HFFc6 (cell line): ENCODE measurements at regions not wholly inside any gene's neighbourhood (a gene's known extent, or its start where the extent isn't known, plus 50 kb on each side); places are given as distances from the start of the nearest gene placed in this dataset.

Experiments used
- DNase-seq: peaks from one replicate; pipeline ENCODE4 v3.0.0-alpha.2; 2018
- H3K27ac Mint-ChIP-seq: 2 replicates; pipeline ENCODE4 v1.8.0; 2020; ENCODE audit warnings: mild to moderate bottlenecking, mixed read lengths
- H3K27me3 Mint-ChIP-seq: 2 replicates; pipeline ENCODE4 v1.8.0; 2021; ENCODE audit warnings: mild to moderate bottlenecking, moderate library complexity, mixed read lengths; ENCODE audit not compliant: insufficient read depth
- H3K36me3 Mint-ChIP-seq: 2 replicates; pipeline ENCODE4 v1.8.0; 2021; ENCODE audit warnings: low read depth, mixed read lengths
- H3K4me1 Mint-ChIP-seq: 2 replicates; pipeline ENCODE4 v1.8.0; 2020; ENCODE audit warnings: low read depth, mixed read lengths
- H3K4me3 Mint-ChIP-seq: 2 replicates; pipeline ENCODE4 v1.8.0; 2020; ENCODE audit warnings: mild to moderate bottlenecking, moderate library complexity, mixed read lengths
- H3K9me3 Mint-ChIP-seq: 2 replicates; pipeline ENCODE4 v1.8.0; 2020; ENCODE audit warnings: mild to moderate bottlenecking, mixed read lengths
- TF ChIP-seq, protein P1 (sequence below): fragments of 200-600 bp; sonication (generic); IDR thresholded peaks from 2 replicates; pipeline ENCODE4 v1.5.0; 2021; ENCODE audit warnings: antibody characterized with exemption, mild to moderate bottlenecking

DNA sequence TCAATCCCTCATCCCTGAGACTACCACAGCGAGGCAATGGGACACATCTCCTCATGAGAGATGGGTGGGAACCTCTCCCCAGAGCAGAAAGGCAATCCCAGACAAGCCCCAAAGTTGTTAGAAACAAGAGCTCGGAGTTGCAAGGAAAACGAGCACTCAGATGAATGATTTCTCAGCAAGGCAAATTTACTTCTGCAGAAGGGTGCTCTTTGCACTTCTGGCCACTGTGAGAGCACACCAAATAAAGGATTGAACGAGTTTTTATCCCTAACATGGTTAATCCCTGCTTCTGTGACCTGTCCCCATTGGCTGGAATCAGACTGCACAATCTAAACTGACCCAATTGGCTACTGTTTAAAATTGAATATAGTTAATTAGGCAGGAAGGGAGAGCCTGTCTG, 339.1 kb upstream of the POU1F1 start:
- Mint-ChIP-seq H3K9me3 (peaks cover 31% of the 10 kb centered on the region), H3K27me3 (peaks cover under 1% of the 10 kb centered on the region; the same call in 1 of the 2 replicates), H3K4me1 (peaks cover 6% of the 10 kb centered on the region; the same call in 1 of the 2 replicates), H3K36me3 (peaks cover 18% of the 10 kb centered on the region; the same call in 1 of the 2 replicates), H3K27ac (no peak overlapping the region), H3K4me3 (no peak overlapping the region)
- no peak for DNase-seq
- TF ChIP-seq, protein P1, sequence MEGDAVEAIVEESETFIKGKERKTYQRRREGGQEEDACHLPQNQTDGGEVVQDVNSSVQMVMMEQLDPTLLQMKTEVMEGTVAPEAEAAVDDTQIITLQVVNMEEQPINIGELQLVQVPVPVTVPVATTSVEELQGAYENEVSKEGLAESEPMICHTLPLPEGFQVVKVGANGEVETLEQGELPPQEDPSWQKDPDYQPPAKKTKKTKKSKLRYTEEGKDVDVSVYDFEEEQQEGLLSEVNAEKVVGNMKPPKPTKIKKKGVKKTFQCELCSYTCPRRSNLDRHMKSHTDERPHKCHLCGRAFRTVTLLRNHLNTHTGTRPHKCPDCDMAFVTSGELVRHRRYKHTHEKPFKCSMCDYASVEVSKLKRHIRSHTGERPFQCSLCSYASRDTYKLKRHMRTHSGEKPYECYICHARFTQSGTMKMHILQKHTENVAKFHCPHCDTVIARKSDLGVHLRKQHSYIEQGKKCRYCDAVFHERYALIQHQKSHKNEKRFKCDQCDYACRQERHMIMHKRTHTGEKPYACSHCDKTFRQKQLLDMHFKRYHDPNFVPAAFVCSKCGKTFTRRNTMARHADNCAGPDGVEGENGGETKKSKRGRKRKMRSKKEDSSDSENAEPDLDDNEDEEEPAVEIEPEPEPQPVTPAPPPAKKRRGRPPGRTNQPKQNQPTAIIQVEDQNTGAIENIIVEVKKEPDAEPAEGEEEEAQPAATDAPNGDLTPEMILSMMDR = no peak

DNA sequence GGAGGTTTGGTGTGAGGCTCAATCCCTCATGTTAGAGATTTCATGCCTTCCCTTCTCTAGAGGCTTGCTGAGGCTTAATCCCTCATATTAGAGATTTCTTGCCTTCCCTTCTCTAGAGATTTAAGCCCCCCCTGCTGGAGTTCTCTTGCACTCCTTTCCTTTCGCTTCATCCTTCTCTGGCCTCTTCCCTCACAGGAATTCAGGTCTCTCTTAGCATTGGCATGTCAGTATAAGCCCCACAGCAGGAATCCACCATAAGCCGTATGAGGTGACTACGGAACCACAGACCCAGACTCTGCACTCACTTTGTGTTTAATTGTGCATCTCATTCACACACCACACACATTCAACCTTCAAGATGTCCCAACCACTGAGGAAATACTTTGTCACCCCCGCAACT, 338.6 kb upstream of the POU1F1 start:
- TF ChIP-seq, protein P1 = no peak
- H3K4me1 Mint-ChIP-seq = peaks cover 5% of the 10 kb centered on the region; the same call in 1 of the 2 replicates
- H3K27ac Mint-ChIP-seq = no peak overlapping the region
- H3K27me3 Mint-ChIP-seq = peaks cover 4% of the 10 kb centered on the region; the same call in 1 of the 2 replicates
- peaks cover 31% of the 10 kb centered on the region for H3K9me3 Mint-ChIP-seq
- peaks cover 18% of the 10 kb centered on the region; the same call in 1 of the 2 replicates for H3K36me3 Mint-ChIP-seq
- DNase-seq = no peak
- H3K4me3 Mint-ChIP-seq = no peak overlapping the region

DNA sequence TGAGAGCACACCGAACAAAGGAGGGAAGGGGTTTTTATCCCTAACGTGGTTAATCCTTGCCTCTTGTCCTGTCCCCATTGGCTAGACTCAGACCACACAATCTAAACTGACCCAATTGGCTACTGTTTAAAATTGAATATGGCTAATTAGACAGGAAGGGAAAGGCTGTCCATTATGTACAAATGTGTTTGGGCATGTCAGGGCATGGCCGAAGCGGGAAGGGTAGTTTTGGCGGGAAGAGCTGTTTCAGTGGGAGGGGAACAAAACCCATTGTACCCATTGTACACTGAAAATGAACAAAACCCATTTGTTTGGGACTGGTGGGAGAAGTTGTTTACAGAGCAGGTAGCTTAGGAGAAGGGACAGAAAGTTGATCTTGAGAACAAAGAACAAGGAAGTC, 330.9 kb upstream of the POU1F1 start:
- H3K4me3 Mint-ChIP-seq = no peak overlapping the region
- H3K27ac Mint-ChIP-seq = no peak overlapping the region
- H3K4me1 Mint-ChIP-seq = no peaks in the 10 kb centered on the region
- peaks cover 4% of the 10 kb centered on the region; the same call in 1 of the 2 replicates for H3K27me3 Mint-ChIP-seq
- no peak for DNase-seq
- no peaks in the 10 kb centered on the region; the same call in 1 of the 2 replicates for H3K36me3 Mint-ChIP-seq
- TF ChIP-seq, protein P1 = no peak
- H3K9me3 Mint-ChIP-seq = peaks cover 11% of the 10 kb centered on the region

DNA sequence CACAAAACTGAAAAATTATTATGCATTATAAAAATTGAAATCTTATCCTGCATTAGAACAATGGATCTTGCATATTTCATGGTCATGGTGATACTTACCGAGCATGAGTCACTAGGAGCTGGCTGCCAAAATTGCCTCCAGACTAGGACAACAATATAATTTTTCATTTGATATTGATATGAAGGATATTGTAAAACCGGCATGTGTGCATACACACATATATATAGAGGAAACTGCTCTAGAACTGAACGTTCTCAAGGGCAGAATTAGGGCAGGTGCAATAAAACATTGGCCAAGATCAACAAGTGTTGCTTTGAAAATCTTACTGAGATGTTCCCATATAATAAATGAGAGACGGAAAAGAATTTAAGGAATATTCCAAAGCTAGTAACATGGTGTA, 319.4 kb upstream of the POU1F1 start:
- no peak overlapping the region for H3K4me3 Mint-ChIP-seq
- H3K27ac Mint-ChIP-seq = no peak overlapping the region
- TF ChIP-seq, protein P1 = no peak
- H3K27me3 Mint-ChIP-seq = no peaks in the 10 kb centered on the region
- H3K4me1 Mint-ChIP-seq = peaks cover 10% of the 10 kb centered on the region; the same call in 1 of the 2 replicates
- H3K36me3 Mint-ChIP-seq = peaks cover 6% of the 10 kb centered on the region; the same call in 1 of the 2 replicates
- DNase-seq = no peak
- peaks cover 21% of the 10 kb centered on the region for H3K9me3 Mint-ChIP-seq

DNA sequence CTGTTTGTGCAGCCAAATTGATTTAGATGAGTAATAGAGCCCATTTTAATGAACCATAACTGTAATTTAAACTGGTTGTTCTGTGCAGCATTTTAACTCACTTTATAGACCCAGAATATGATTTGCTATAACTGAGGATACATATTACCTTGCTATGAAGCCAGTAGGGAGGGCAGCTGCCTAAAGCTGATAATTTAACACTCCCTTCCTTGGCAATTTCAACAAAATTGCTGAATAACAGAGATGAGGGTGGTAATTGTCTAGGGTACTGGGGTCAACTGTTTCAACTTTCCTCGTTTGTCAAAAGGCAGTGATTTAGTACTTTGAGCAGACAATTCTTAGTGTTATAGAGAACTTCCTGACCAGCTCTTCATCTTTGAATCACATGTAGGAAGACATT, 304.9 kb upstream of the POU1F1 start:
- H3K27me3 Mint-ChIP-seq = peaks cover 5% of the 10 kb centered on the region
- no peaks in the 10 kb centered on the region for H3K4me1 Mint-ChIP-seq
- no peak overlapping the region for H3K4me3 Mint-ChIP-seq
- H3K36me3 Mint-ChIP-seq = no peaks in the 10 kb centered on the region
- no peak for DNase-seq
- no peak overlapping the region for H3K27ac Mint-ChIP-seq
- H3K9me3 Mint-ChIP-seq = no peaks in the 10 kb centered on the region
- TF ChIP-seq, protein P1 = no peak

DNA sequence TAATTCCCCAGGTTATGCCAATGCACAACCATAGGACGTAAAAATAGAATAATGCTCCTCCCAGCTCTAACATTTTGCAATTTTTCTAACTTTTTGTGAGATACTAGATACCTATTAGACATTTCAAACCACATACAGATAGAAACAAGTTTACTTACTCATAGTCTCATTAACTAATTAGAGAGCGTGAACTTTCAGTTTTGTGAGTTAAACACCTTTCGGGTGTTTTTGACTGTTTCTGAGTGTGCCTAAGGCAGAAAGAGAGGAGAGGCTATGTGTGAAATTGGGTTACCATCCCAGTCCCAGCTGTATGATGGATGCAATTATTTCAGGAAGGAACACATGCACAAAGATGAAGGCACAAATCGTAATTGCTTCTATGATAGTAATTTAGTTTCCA, 300.4 kb upstream of the POU1F1 start:
- H3K4me1 Mint-ChIP-seq = no peaks in the 10 kb centered on the region
- no peaks in the 10 kb centered on the region for H3K36me3 Mint-ChIP-seq
- H3K9me3 Mint-ChIP-seq = no peaks in the 10 kb centered on the region
- no peak overlapping the region for H3K4me3 Mint-ChIP-seq
- no peak overlapping the region for H3K27ac Mint-ChIP-seq
- TF ChIP-seq, protein P1 = no peak
- peaks cover 5% of the 10 kb centered on the region for H3K27me3 Mint-ChIP-seq
- DNase-seq = no peak
